Chondrocyte (in vitro differentiated cells): ENCODE measurements at regions not wholly inside any gene's neighbourhood (a gene's known extent, or its start where the extent isn't known, plus 50 kb on each side); places are given as distances from the start of the nearest gene placed in this dataset.

ENCODE experiments used
- DNase-seq: peaks from one replicate; pipeline ENCODE4 v3.0.0; 2021; ENCODE audit warnings: mixed read lengths, low spot score
- H3K27ac Mint-ChIP-seq: one replicate; pipeline ENCODE4 v1.8.0; 2021; ENCODE audit warnings: mild to moderate bottlenecking, moderate library complexity, mixed read lengths; ENCODE audit not compliant: unreplicated experiment
- H3K27me3 Mint-ChIP-seq: 2 replicates; pipeline ENCODE4 v1.8.0; 2021; ENCODE audit warnings: low read depth, mixed read lengths
- H3K36me3 Mint-ChIP-seq: 2 replicates; pipeline ENCODE4 v1.8.0; 2021; ENCODE audit warnings: low read depth, mixed read lengths
- H3K4me1 Mint-ChIP-seq: 2 replicates; pipeline ENCODE4 v1.8.0; 2021; ENCODE audit warnings: low read depth, mild to moderate bottlenecking, mixed read lengths
- H3K4me3 Mint-ChIP-seq: one replicate; pipeline ENCODE4 v1.8.0; 2021; ENCODE audit warnings: mild to moderate bottlenecking, moderate library complexity, mixed read lengths; ENCODE audit not compliant: unreplicated experiment
- H3K9me3 Mint-ChIP-seq: 2 replicates; pipeline ENCODE4 v1.8.0; 2021; ENCODE audit warnings: low read depth, mixed read lengths
- TF ChIP-seq, protein P1 (sequence below): fragments of 200-600 bp; sonication (generic); IDR thresholded peaks from 2 replicates; pipeline ENCODE4 v1.5.0; 2021; ENCODE audit warnings: antibody characterized with exemption, mild to moderate bottlenecking, moderate library complexity

GRCh38 chr12:28887461-28887990, 261.6 kb upstream of the FAR2 start:
- no peak for DNase-seq
- no peaks in the 10 kb centered on the region for H3K4me1 Mint-ChIP-seq
- no peaks in the 10 kb centered on the region for H3K9me3 Mint-ChIP-seq
- no peak overlapping the region for H3K4me3 Mint-ChIP-seq
- TF ChIP-seq, protein P1, sequence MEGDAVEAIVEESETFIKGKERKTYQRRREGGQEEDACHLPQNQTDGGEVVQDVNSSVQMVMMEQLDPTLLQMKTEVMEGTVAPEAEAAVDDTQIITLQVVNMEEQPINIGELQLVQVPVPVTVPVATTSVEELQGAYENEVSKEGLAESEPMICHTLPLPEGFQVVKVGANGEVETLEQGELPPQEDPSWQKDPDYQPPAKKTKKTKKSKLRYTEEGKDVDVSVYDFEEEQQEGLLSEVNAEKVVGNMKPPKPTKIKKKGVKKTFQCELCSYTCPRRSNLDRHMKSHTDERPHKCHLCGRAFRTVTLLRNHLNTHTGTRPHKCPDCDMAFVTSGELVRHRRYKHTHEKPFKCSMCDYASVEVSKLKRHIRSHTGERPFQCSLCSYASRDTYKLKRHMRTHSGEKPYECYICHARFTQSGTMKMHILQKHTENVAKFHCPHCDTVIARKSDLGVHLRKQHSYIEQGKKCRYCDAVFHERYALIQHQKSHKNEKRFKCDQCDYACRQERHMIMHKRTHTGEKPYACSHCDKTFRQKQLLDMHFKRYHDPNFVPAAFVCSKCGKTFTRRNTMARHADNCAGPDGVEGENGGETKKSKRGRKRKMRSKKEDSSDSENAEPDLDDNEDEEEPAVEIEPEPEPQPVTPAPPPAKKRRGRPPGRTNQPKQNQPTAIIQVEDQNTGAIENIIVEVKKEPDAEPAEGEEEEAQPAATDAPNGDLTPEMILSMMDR = no peak
- peaks cover 3% of the 10 kb centered on the region for H3K27me3 Mint-ChIP-seq
- no peaks in the 10 kb centered on the region for H3K36me3 Mint-ChIP-seq
- H3K27ac Mint-ChIP-seq = no peak overlapping the region

DNA sequence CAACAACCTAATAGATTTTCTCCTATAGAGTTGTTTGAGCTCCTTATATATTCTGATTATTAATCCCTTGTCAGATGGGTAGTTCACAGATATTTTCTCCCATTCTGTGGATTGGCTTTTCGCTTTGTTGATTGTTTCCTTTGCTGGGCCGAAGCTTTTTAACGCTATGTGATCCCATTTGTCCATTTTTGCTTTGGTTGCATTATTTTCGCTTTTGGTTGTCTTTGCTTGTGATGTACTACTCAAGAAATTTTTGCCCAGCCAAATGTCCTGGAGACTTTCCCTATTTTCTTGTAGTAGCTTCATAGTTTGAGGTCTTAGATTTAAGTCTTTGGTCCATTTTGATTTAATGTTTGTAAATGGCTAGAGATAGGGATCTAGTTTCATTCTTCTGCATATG, 258.4 kb upstream of the FAR2 start:
- H3K4me1 Mint-ChIP-seq = peaks cover 10% of the 10 kb centered on the region
- H3K9me3 Mint-ChIP-seq = no peaks in the 10 kb centered on the region
- no peak overlapping the region for H3K27ac Mint-ChIP-seq
- TF ChIP-seq, protein P1 = no peak
- peaks cover 3% of the 10 kb centered on the region for H3K27me3 Mint-ChIP-seq
- DNase-seq = no peak
- H3K4me3 Mint-ChIP-seq = no peak overlapping the region
- H3K36me3 Mint-ChIP-seq = no peaks in the 10 kb centered on the region

GRCh38 chr12:28891126-28891525, 258.0 kb upstream of the FAR2 start:
- Mint-ChIP-seq H3K4me3 (no peak overlapping the region), H3K27ac (no peak overlapping the region), H3K4me1 (peaks cover 10% of the 10 kb centered on the region), H3K27me3 (peaks cover 3% of the 10 kb centered on the region), H3K36me3 (no peaks in the 10 kb centered on the region), H3K9me3 (no peaks in the 10 kb centered on the region)
- DNase-seq = no peak
- TF ChIP-seq, protein P1 = no peak

- TF ChIP-seq, protein P1 = no peak
- Mint-ChIP-seq H3K9me3 (peaks cover 5% of the 10 kb centered on the region), H3K4me3 (no peak overlapping the region), H3K4me1 (peaks cover 10% of the 10 kb centered on the region), H3K27ac (no peak overlapping the region), H3K36me3 (no peaks in the 10 kb centered on the region), H3K27me3 (no peaks in the 10 kb centered on the region)
- DNase-seq = no peak
Observed at GRCh38 chr12:28893365-28893764, 255.7 kb upstream of the FAR2 start.

DNA sequence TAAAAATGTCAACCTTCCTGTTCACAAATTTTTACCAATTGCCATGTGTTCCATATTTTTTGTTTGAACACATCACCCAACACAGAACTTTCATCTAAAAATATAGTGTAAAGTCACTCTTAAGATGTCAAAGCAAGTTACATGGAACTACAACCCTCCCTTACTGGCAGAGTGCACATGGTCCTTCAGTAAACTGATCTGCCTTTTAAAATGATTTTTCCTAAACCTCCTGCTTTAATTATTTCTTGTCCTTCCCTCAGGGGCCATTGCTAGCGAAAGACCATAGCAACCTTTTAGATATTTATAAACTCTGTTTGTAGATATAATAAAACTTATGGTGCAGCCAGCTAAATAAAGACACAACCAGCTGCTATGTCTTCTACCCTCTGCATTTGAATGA, 255.2 kb upstream of the FAR2 start:
- H3K4me3 Mint-ChIP-seq = no peak overlapping the region

More for the DNA sequence above, 255.2 kb upstream of the FAR2 start:
- no peaks in the 10 kb centered on the region for H3K36me3 Mint-ChIP-seq
- peaks cover 5% of the 10 kb centered on the region for H3K9me3 Mint-ChIP-seq
- no peak overlapping the region for H3K27ac Mint-ChIP-seq
- no peak for DNase-seq
- TF ChIP-seq, protein P1 = no peak
- peaks cover 10% of the 10 kb centered on the region for H3K4me1 Mint-ChIP-seq
- no peaks in the 10 kb centered on the region for H3K27me3 Mint-ChIP-seq
